ENCODE measurements at regions not wholly inside any gene's neighbourhood (a gene's known extent, or its start where the extent isn't known, plus 50 kb on each side); places are given as distances from the start of the nearest gene placed in this dataset.

DNA sequence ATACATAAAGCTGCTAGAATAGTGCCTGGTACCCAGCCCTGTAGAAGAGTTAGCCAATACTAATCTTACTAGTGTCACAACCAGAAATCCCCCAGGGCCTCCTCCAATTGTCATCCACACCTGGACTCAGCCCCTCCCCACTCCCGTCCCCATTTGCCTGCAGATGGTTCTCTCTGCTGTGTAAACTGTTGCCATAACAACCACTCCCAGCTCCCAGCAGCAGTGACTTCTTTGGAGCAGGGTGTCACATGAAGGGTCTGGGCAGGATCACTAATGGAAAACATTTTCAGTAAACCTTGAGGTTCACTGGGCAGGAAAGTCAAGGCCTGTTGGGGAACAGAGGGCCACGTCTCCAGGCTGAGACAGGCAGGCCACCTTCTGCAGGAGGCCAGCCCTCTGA is 126.0 kb upstream of the IPO9 start:
- Histone ChIP-seq H3K27ac (ENCODE audit: low read depth) (no peak overlapping the region), H3F3A (replicated peaks; ENCODE audit: low read depth) (no peaks in the 10 kb centered on the region; the same call in 1 of the 2 replicates), H3K4me1 (ENCODE audit: insufficient read depth) (no peaks in the 10 kb centered on the region; the same call in 1 of the 2 replicates), H4K20me1 (replicated peaks; ENCODE audit: insufficient read depth) (peaks cover 4% of the 10 kb centered on the region; the same call in 1 of the 2 replicates), H3K4me3 (no peak overlapping the region), H3K9me2 (ENCODE audit: insufficient read depth) (no peaks in the 10 kb centered on the region), H3K4me2 (0 out of 2 replicates have a peak overlapping the region, but pooled peaks have one; percentile 35), H3K79me2 (replicated peaks; ENCODE audit: insufficient read depth) (no peaks in the 10 kb centered on the region), H2AFZ (no peak overlapping the region), H3K36me3 (ENCODE audit: insufficient read depth) (no peaks in the 10 kb centered on the region), H3K27me3 (ENCODE audit: insufficient read depth) (no peaks in the 10 kb centered on the region)
- peak; percentile 80 for DNase-seq (ENCODE audit: low spot score)
- peak; percentile 62 for ATAC-seq
- H3K4me1 Mint-ChIP-seq, result peaks cover 26% of the 10 kb centered on the region; the same call in 2 of the 3 replicates
- H3K4me3 Mint-ChIP-seq, result no peak overlapping the region
- H3K36me3 Mint-ChIP-seq (ENCODE audit: low read depth), result peaks cover 8% of the 10 kb centered on the region; the same call in 2 of the 3 replicates
- no peak overlapping the region for H3K27ac Mint-ChIP-seq
- peaks cover 8% of the 10 kb centered on the region for H3K27me3 Mint-ChIP-seq (ENCODE audit: insufficient read depth, low read depth, poor library complexity)
- TF ChIP-seq EZH2phosphoT487 (IDR thresholded peaks at IDR 0.05; ENCODE audit: unreplicated experiment) (no peak), ZNF114 (CRISPR knock-in tag; IDR thresholded peaks at IDR 0.05) (no peak), ZNF331 (CRISPR knock-in tag; IDR thresholded peaks at IDR 0.05; ENCODE audit: low read depth) (no peak), STAT1 (IDR thresholded peaks at IDR 0.05; ENCODE audit: unreplicated experiment) (no peak)
- TF ChIP-seq, protein P1, sequence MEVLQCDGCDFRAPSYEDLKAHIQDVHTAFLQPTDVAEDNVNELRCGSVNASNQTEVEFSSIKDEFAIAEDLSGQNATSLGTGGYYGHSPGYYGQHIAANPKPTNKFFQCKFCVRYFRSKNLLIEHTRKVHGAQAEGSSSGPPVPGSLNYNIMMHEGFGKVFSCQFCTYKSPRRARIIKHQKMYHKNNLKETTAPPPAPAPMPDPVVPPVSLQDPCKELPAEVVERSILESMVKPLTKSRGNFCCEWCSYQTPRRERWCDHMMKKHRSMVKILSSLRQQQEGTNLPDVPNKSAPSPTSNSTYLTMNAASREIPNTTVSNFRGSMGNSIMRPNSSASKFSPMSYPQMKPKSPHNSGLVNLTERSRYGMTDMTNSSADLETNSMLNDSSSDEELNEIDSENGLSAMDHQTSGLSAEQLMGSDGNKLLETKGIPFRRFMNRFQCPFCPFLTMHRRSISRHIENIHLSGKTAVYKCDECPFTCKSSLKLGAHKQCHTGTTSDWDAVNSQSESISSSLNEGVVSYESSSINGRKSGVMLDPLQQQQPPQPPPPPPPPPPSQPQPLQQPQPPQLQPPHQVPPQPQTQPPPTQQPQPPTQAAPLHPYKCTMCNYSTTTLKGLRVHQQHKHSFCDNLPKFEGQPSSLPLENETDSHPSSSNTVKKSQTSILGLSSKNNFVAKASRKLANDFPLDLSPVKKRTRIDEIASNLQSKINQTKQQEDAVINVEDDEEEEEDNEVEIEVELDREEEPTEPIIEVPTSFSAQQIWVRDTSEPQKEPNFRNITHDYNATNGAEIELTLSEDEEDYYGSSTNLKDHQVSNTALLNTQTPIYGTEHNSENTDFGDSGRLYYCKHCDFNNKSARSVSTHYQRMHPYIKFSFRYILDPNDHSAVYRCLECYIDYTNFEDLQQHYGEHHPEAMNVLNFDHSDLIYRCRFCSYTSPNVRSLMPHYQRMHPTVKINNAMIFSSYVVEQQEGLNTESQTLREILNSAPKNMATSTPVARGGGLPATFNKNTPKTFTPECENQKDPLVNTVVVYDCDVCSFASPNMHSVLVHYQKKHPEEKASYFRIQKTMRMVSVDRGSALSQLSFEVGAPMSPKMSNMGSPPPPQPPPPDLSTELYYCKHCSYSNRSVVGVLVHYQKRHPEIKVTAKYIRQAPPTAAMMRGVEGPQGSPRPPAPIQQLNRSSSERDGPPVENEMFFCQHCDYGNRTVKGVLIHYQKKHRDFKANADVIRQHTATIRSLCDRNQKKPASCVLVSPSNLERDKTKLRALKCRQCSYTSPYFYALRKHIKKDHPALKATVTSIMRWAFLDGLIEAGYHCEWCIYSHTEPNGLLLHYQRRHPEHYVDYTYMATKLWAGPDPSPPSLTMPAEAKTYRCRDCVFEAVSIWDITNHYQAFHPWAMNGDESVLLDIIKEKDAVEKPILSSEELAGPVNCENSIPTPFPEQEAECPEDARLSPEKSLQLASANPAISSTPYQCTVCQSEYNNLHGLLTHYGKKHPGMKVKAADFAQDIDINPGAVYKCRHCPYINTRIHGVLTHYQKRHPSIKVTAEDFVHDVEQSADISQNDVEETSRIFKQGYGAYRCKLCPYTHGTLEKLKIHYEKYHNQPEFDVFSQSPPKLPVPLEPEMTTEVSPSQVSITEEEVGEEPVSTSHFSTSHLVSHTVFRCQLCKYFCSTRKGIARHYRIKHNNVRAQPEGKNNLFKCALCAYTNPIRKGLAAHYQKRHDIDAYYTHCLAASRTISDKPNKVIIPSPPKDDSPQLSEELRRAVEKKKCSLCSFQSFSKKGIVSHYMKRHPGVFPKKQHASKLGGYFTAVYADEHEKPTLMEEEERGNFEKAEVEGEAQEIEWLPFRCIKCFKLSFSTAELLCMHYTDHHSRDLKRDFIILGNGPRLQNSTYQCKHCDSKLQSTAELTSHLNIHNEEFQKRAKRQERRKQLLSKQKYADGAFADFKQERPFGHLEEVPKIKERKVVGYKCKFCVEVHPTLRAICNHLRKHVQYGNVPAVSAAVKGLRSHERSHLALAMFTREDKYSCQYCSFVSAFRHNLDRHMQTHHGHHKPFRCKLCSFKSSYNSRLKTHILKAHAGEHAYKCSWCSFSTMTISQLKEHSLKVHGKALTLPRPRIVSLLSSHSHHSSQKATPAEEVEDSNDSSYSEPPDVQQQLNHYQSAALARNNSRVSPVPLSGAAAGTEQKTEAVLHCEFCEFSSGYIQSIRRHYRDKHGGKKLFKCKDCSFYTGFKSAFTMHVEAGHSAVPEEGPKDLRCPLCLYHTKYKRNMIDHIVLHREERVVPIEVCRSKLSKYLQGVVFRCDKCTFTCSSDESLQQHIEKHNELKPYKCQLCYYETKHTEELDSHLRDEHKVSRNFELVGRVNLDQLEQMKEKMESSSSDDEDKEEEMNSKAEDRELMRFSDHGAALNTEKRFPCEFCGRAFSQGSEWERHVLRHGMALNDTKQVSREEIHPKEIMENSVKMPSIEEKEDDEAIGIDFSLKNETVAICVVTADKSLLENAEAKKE (CRISPR knock-in tag; IDR thresholded peaks at IDR 0.05), result no peak
- TF ChIP-seq, protein P2, sequence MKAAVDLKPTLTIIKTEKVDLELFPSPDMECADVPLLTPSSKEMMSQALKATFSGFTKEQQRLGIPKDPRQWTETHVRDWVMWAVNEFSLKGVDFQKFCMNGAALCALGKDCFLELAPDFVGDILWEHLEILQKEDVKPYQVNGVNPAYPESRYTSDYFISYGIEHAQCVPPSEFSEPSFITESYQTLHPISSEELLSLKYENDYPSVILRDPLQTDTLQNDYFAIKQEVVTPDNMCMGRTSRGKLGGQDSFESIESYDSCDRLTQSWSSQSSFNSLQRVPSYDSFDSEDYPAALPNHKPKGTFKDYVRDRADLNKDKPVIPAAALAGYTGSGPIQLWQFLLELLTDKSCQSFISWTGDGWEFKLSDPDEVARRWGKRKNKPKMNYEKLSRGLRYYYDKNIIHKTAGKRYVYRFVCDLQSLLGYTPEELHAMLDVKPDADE (IDR thresholded peaks at IDR 0.05), result no peak
- peaks cover 11% of the 10 kb centered on the region; the same call in 2 of the 3 replicates for H3K9me3 Mint-ChIP-seq
